GM21526 (cell line): ENCODE measurements at regions not wholly inside any gene's neighbourhood (a gene's known extent, or its start where the extent isn't known, plus 50 kb on each side); places are given as distances from the start of the nearest gene placed in this dataset.

ENCODE experiments used
- ATAC-seq: cut with Tn5 transposase; IDR thresholded peaks from one replicate; pipeline ENCODE4 v1.9.1; 2021; ENCODE audit warnings: moderate library complexity; ENCODE audit not compliant: unreplicated experiment, low FRiP score

DNA sequence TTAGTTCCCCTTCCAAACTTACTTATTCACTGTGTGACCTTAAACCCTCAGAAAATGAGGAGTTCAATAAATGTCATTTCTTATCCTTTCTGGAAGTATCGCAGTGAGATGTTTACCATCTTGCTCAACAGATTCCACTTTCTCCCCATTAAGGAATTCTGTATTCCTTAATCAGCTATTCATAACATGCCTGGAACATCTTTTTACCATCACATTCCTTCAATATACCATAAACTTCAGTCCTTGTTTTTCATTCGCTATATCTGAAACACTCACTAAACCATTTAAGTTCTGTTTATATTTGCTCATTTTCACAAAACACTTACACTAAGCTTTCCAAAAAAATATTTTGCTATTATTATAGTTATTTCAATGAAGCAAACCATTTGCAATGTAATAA is 1158.6 kb downstream of the CDH12 start:
- ATAC-seq, result no peak

GRCh38 chr5:21693591-21693990 is 1159.6 kb downstream of the CDH12 start:
- ATAC-seq, result no peak

DNA sequence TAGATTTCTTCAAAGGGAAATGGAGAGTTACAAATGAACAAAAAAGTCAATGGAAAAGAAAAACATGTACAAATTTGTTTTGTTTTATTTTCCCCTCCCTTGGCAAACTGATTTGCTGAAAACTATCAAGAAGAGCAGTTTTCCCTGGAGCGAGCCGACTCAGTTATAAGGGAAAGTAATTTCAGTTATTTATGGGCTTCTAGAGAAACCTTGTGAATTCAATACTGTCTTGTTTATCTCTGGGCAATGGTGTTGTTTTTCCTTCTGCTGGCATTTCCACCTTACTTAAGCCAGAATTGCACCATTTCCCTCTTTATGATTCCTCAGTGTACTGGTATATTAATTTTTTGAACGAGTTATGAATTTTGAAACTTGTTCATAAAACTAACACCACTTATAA is 1163.6 kb downstream of the CDH12 start:
- ATAC-seq, result no peak

GRCh38 chr5:21688655-21689054 is 1164.5 kb downstream of the CDH12 start:
- ATAC-seq, result no peak

DNA sequence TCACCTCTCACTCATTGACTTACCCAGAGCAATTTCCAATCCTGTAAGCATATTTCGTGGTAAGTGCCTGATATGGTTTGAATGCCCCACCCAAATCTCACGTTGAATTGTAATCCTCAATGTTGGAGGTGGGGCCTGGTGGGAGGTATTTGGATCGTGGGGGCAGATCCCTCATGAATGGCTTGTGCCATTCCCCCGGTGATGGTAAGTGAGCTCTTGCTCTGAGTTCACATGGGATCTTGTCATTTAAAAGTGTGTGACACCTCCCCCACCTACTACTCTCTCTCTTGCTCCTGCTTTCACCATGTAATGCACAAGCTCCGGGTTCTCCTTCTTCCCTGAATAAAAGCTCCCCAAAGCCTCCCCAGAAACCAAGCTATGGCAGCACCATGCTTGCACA is 1165.5 kb downstream of the CDH12 start:
- no peak for ATAC-seq

DNA sequence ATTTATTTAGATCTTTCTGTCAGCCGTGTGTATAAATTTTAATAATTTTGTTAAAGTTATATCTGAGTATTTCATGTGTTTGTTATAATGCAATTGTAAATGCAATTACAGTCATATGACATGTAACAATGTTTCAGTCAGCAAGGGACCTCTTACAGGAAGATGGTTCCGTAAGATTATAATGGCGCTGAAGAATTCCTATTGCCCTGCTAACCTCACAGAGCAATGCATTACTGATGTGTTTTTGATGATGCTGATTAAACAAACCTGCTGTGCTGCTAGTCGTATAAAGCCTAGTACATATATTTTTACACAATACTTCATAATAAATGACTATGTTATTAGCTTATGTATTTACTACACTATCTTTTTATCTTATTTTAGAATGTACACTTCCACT is 1166.4 kb downstream of the CDH12 start:
- ATAC-seq, result no peak

- ATAC-seq, result no peak
Observed at GRCh38 chr5:21685522-21685921, 1167.6 kb downstream of the CDH12 start.

- ATAC-seq, result no peak
Observed at GRCh38 chr5:21684992-21685391, 1168.2 kb downstream of the CDH12 start.

DNA sequence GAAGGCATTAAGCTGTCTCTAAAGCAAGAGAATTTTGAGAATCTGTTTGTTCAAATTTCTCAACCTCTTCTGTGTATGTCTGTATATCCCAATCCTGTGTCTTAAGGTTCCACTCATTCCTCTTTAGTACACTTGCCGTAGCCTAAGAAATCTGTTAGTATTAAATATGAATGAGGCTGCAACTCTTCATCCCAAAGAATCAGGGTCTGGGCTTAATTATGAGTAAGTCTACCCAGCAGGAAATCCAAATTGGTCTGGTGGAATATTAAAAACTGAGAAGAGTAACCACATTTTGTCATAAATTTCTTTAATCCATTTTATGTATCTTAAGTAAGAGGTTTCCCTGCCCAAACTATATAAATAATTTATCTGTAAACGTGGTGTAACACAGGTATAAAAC is 1171.2 kb downstream of the CDH12 start:
- ATAC-seq, result no peak

GRCh38 chr5:21680641-21681040 is 1172.5 kb downstream of the CDH12 start:
- ATAC-seq, result no peak

- no peak for ATAC-seq
Observed at GRCh38 chr5:21680196-21680595, 1172.9 kb downstream of the CDH12 start.

- ATAC-seq, result no peak
Observed at GRCh38 chr5:21678526-21678925, 1174.6 kb downstream of the CDH12 start.

DNA sequence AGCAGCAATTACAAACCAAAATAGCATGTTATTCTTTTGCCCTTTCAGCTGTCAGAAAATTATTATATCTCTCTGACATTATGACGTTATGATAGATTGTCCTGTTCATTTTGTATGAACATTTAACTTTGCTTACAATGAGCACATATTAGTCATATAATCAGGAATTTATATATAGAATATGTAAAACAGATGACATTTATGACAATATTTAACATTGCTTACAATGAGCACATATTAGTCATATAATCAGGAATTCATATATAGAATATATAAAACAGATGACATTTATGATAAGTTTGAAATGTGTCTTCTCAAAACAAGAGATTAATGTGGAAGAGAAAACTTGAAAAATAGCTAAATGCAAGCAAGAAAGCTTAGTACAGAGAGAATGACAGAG is 1180.2 kb downstream of the CDH12 start:
- ATAC-seq, result no peak

DNA sequence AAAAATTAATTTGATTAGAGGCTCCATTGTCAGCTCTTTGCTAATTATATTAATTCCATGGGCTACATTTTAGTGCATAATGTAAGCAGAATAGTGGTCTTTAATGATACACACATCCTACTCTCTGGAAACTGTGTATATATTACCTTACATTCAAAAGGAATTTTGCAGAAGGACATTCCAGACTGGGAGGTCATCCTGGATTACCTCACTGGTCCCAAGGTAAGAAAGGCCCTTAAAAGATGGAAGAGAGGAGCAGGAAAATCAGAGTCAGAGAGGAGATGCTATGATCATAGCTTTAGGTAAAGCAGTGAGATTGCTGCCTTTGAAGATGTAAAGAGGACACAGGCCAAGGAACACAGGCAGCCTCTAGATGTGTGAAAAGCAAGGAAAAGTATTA is 1180.8 kb downstream of the CDH12 start:
- ATAC-seq, result no peak

- ATAC-seq, result no peak
Observed at GRCh38 chr5:21665524-21665923, 1187.6 kb downstream of the CDH12 start.

- ATAC-seq, result no peak
Observed at GRCh38 chr5:21663082-21663481, 1190.1 kb downstream of the CDH12 start.

GRCh38 chr5:21661184-21661583 is 1192.0 kb downstream of the CDH12 start:
- ATAC-seq, result no peak

GRCh38 chr5:21654556-21654955 is 1198.6 kb downstream of the CDH12 start:
- no peak for ATAC-seq

- no peak for ATAC-seq
Observed at GRCh38 chr5:21649969-21650368, 1203.2 kb downstream of the CDH12 start.

- ATAC-seq, result no peak
Observed at GRCh38 chr5:21646469-21646868, 1206.7 kb downstream of the CDH12 start.

DNA sequence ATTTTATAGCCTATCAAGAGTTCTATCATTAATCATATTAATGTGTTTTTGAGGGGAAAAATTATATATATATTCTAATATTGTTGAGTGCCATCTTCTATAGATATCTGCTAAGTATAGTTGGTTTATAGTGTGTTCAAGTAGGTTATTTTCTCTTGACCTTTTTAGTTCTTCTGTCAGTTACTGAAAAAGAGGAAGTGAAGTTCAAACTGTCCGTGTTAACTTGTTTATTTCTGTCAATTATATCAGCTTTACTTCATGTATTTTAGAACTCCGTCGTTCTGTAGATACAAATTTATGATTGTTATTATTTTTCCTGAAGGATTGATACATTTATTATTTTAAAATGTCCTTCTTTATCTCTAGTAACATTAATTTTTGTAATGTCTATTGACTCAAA is 1209.1 kb downstream of the CDH12 start:
- ATAC-seq, result no peak

- ATAC-seq, result no peak
Observed at GRCh38 chr5:21642312-21642711, 1210.8 kb downstream of the CDH12 start.

DNA sequence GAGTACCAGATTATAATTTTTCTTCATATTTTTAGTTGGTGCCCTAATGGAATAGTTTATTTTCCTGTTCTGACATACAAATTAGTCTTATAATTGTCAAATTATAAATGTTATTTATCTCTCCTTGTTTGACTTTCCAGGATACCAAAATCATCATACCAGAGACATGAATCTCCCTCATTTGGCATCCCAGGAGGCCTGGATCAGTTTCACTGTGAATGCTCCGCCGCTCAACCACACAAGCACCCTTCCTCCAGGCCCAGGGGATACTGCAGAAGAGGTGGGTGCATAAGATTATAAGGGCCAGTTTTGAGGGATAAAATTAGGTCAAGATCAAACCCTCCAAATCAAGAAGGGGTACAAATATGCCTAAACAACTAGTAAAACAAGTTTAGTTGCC is 1229.3 kb downstream of the CDH12 start:
- no peak for ATAC-seq
